ENCODE measurements at regions not wholly inside any gene's neighbourhood (a gene's known extent, or its start where the extent isn't known, plus 50 kb on each side); places are given as distances from the start of the nearest gene placed in this dataset.
A peak's percentile ranks its signal among the peaks of the same experiment; 100 is the strongest.

GRCh38 chr10:29760138-29760900 is 125.5 kb upstream of the SVIL start:
- no peak for DNase-seq (ENCODE audit: low read depth, low spot score)

- DNase-seq (ENCODE audit: low read depth, low spot score) = peak; percentile 57
Observed at GRCh38 chr10:29757551-29758297, 123.0 kb upstream of the SVIL start.

GRCh38 chr10:29756451-29756850 is 121.7 kb upstream of the SVIL start:
- DNase-seq (ENCODE audit: low read depth, low spot score) = no peak

GRCh38 chr10:29753283-29753682 is 118.5 kb upstream of the SVIL start:
- DNase-seq (ENCODE audit: low read depth, low spot score) = no peak

GRCh38 chr10:29751684-29752083 is 116.9 kb upstream of the SVIL start:
- no peak for DNase-seq (ENCODE audit: low read depth, low spot score)

GRCh38 chr10:29751240-29751639 is 116.5 kb upstream of the SVIL start:
- no peak for DNase-seq (ENCODE audit: low read depth, low spot score)

- DNase-seq (ENCODE audit: low read depth, low spot score) = no peak
Observed at GRCh38 chr10:29749150-29749549, 114.4 kb upstream of the SVIL start.

- DNase-seq (ENCODE audit: low read depth, low spot score) = no peak
Observed at GRCh38 chr10:29748109-29748650, 113.4 kb upstream of the SVIL start.

GRCh38 chr10:29746080-29746797 is 111.5 kb upstream of the SVIL start:
- DNase-seq (ENCODE audit: low read depth, low spot score) = no peak

- DNase-seq (ENCODE audit: low read depth, low spot score) = peak; percentile 65
Observed at GRCh38 chr10:29740981-29741545, 106.3 kb upstream of the SVIL start.

- DNase-seq (ENCODE audit: low read depth, low spot score) = no peak
Observed at GRCh38 chr10:29738341-29738740, 103.6 kb upstream of the SVIL start.

- DNase-seq (ENCODE audit: low read depth, low spot score) = no peak
Observed at GRCh38 chr10:29737074-29737593, 102.4 kb upstream of the SVIL start.

- peak; percentile 94 for DNase-seq (ENCODE audit: low read depth, low spot score)
Observed at GRCh38 chr10:29736366-29737073, 101.7 kb upstream of the SVIL start.

GRCh38 chr10:29735628-29736365 is 101.0 kb upstream of the SVIL start:
- DNase-seq (ENCODE audit: low read depth, low spot score) = peak; percentile 96

GRCh38 chr10:29734962-29735627 is 100.3 kb upstream of the SVIL start:
- peak; percentile 74 for DNase-seq (ENCODE audit: low read depth, low spot score)

GRCh38 chr10:29734640-29734961 is 99.8 kb upstream of the SVIL start:
- DNase-seq (ENCODE audit: low read depth, low spot score) = no peak

GRCh38 chr10:29733323-29733722 is 98.6 kb upstream of the SVIL start:
- DNase-seq (ENCODE audit: low read depth, low spot score) = no peak

- DNase-seq (ENCODE audit: low read depth, low spot score) = no peak
Observed at GRCh38 chr10:29732918-29733317, 98.1 kb upstream of the SVIL start.

- peak; percentile 71 for DNase-seq (ENCODE audit: low read depth, low spot score)
Observed at GRCh38 chr10:29731760-29732159, 97.0 kb upstream of the SVIL start.

- DNase-seq (ENCODE audit: low read depth, low spot score) = peak; percentile 53
Observed at GRCh38 chr10:29730969-29731368, 96.2 kb upstream of the SVIL start.
